Embryonic facial prominence (tissue), 1 donor: ENCODE measurements at regions not wholly inside any gene's neighbourhood (a gene's known extent, or its start where the extent isn't known, plus 50 kb on each side); places are given as distances from the start of the nearest gene placed in this dataset.
"Not testable (repeated sequence)": the region's sequence is repeated elsewhere in the genome, so short reads cannot be mapped to it uniquely, and the experiment has no call there.

Source experiments
- DNase-seq: peaks from one replicate; pipeline ENCODE4 v3.0.0-alpha.2; 2016; ENCODE audit errors: extremely low spot score

GRCh38 chr7:96770758-96771157 is 61.1 kb upstream of the SEM1 start:
- DNase-seq, result no peak

GRCh38 chr7:96772139-96772694 is 62.6 kb upstream of the SEM1 start:
- no peak for DNase-seq

GRCh38 chr7:96773483-96773882 is 63.8 kb upstream of the SEM1 start:
- no peak for DNase-seq

GRCh38 chr7:96774358-96774757 is 64.7 kb upstream of the SEM1 start:
- no peak for DNase-seq

- no peak for DNase-seq
Observed at GRCh38 chr7:96775046-96775445, 65.4 kb upstream of the SEM1 start.

GRCh38 chr7:96778263-96778662 is 68.6 kb upstream of the SEM1 start:
- DNase-seq, result no peak

- no peak for DNase-seq
Observed at GRCh38 chr7:96781919-96782318, 72.3 kb upstream of the SEM1 start.

- DNase-seq, result not testable (repeated sequence)
Observed at GRCh38 chr7:96782686-96783298, 73.1 kb upstream of the SEM1 start.

- DNase-seq, result no peak
Observed at GRCh38 chr7:96784597-96784996, 75.0 kb upstream of the SEM1 start.

GRCh38 chr7:96786261-96786997 is 76.8 kb upstream of the SEM1 start:
- DNase-seq, result no peak

- DNase-seq, result no peak
Observed at GRCh38 chr7:96786998-96787395, 77.4 kb upstream of the SEM1 start.

GRCh38 chr7:96789914-96790313 is 80.3 kb upstream of the SEM1 start:
- DNase-seq, result no peak

GRCh38 chr7:96792115-96792514 is 82.5 kb upstream of the SEM1 start:
- DNase-seq, result no peak

- no peak for DNase-seq
Observed at GRCh38 chr7:96794063-96794462, 84.4 kb upstream of the SEM1 start.

GRCh38 chr7:96800122-96800521 is 90.5 kb upstream of the SEM1 start:
- no peak for DNase-seq

- no peak for DNase-seq
Observed at GRCh38 chr7:96800824-96801223, 91.2 kb upstream of the SEM1 start.

- DNase-seq, result no peak
Observed at GRCh38 chr7:96819111-96819700, 109.6 kb upstream of the SEM1 start.

- not testable (repeated sequence) for DNase-seq
Observed at GRCh38 chr7:96821131-96821530, 111.5 kb upstream of the SEM1 start.

- DNase-seq, result no peak
Observed at GRCh38 chr7:96822824-96823223, 113.2 kb upstream of the SEM1 start.

- no peak for DNase-seq
Observed at GRCh38 chr7:96823274-96823673, 113.6 kb upstream of the SEM1 start.

GRCh38 chr7:96824686-96825085 is 115.0 kb upstream of the SEM1 start:
- DNase-seq, result no peak

GRCh38 chr7:96825285-96825684 is 115.6 kb upstream of the SEM1 start:
- DNase-seq, result no peak

GRCh38 chr7:96826089-96826488 is 116.4 kb upstream of the SEM1 start:
- DNase-seq, result no peak
